ENCODE measurements at regions not wholly inside any gene's neighbourhood (a gene's known extent, or its start where the extent isn't known, plus 50 kb on each side); places are given as distances from the start of the nearest gene placed in this dataset.
"Not testable (repeated sequence)": the region's sequence is repeated elsewhere in the genome, so short reads cannot be mapped to it uniquely, and the experiment has no call there.

DNA sequence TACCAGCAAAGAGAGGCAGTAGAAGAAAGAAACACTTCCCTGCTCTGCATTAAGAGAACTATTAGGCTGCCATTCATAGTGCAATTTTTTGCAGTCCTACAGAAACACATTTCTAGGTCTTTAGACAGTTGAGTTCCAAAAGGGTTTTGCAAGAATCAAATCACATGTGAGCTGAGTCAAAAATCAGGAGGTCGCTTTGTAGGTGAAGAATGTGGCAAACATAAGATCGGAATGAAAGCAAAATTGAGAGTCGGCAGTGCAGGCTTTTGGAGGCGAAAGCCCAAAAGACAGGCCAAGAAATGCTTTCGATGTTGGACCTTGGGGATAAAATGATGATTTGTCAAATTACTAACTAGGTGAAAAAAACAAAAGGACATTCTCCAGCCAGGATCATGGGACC lies 213.5 kb upstream of the NRIP1 start:
- no peak for DNase-seq (ENCODE audit: low read depth)

DNA sequence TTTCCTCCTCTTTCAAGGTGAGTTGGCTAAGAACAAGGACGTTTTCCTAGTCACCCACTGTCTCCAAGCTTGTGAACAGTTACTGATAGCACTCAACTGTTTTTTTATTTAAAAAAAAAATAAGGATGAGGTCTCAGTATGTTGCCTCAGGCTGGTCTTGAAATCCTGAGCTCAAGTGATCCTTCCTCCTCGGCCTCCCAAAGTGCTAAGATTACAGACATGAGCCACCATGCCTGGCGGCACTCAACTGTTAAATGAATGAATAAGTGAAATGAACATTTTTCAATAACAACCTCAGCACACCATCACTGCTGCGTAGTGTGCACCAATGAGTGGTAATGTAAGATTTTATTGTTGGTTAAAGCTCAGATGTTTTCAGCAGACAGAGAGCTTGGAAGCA lies 214.1 kb upstream of the NRIP1 start:
- no peak for DNase-seq (ENCODE audit: low read depth)

- DNase-seq (ENCODE audit: low read depth), result no peak
Measured at GRCh38 chr21:15279482-15279881, 214.7 kb upstream of the NRIP1 start.

- no peak for DNase-seq (ENCODE audit: low read depth)
Measured at GRCh38 chr21:15281714-15282113, 216.9 kb upstream of the NRIP1 start.

- no peak for DNase-seq (ENCODE audit: low read depth)
Measured at GRCh38 chr21:15282665-15283064, 217.9 kb upstream of the NRIP1 start.

DNA sequence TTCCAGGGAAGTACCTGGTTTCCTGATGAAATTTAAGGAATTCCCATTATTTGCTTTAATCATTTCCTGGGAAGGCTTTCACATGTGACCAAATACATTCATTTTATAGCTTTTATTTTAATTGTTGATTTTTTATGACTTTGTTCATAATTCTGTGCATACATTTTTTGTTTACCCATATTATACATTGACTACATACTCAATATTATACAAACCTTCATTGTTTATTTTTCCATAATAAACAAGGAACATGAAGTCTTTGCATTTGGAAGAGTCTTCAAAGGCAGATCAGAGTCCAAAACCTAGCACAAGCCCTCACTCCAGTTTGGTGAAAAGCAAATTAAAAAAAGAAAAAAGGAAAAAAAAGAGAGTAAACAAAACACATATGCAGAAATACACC lies 218.3 kb upstream of the NRIP1 start:
- no peak for DNase-seq (ENCODE audit: low read depth)

DNA sequence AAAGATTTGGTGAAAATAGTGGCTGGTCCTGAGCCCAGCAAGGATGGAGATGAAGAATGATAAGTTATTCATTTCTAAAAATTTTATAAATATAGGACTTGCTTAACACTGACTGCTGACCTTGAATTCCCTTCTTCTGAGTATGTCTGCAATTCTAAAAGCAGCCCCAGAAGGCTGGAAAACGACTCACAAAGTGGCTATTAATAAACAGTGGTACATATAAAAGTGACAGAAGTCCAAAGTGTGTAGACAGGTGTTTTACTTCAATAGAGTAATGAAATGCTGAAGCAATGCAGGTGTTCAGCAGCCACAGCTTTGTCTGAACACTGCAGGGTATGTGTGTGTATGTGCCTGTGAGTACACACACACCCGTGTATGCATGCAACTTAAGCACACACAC lies 219.0 kb upstream of the NRIP1 start:
- no peak for DNase-seq (ENCODE audit: low read depth)

DNA sequence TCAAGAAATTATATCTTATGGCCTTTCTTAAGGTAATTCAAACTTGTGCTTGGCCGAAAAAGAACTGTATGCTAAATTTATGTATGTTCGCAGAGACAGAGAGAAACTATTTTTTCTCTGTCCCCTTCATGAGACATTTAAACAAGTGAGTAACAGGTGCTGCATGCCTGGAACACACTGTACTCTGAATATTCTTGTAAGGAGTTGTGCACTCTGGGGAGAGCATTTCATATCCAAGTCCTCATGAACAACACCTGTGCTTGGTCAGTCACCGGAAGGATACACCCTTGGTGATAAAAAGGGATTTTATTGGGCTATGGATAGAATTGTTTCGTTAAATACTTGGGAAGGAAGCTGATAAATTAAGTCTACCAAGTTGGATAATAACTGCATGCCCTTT lies 220.8 kb upstream of the NRIP1 start:
- DNase-seq (ENCODE audit: low read depth), result no peak

GRCh38 chr21:15289246-15289645 lies 224.4 kb upstream of the NRIP1 start:
- no peak for DNase-seq (ENCODE audit: low read depth)

- DNase-seq (ENCODE audit: low read depth), result no peak
Measured at GRCh38 chr21:15289896-15290841, 225.4 kb upstream of the NRIP1 start.

- no peak for DNase-seq (ENCODE audit: low read depth)
Measured at GRCh38 chr21:15291621-15292266, 226.9 kb upstream of the NRIP1 start.

DNA sequence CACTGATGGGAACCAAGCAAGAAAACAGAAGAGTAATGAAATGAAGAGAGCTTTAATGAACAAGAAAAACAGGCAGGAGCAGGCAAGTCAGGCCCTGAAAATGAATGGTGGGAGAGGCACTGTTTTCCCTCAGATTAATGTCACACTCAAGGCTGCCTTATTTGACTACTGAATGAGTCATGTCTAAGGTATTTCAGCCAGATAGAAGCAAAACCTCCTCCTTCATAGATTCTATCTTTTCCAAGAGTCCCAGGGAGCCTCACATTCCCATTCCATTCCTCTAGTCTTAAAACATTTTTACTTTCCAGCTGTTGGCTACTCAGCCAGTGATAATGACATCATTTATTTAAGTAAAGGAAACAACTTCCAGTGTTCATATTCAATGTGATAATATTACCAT lies 228.4 kb upstream of the NRIP1 start:
- DNase-seq (ENCODE audit: low read depth), result peak; percentile 79

GRCh38 chr21:15295875-15296274 lies 231.1 kb upstream of the NRIP1 start:
- DNase-seq (ENCODE audit: low read depth), result no peak

GRCh38 chr21:15297824-15298223 lies 233.0 kb upstream of the NRIP1 start:
- DNase-seq (ENCODE audit: low read depth), result no peak

GRCh38 chr21:15298306-15298705 lies 233.5 kb upstream of the NRIP1 start:
- no peak for DNase-seq (ENCODE audit: low read depth)

DNA sequence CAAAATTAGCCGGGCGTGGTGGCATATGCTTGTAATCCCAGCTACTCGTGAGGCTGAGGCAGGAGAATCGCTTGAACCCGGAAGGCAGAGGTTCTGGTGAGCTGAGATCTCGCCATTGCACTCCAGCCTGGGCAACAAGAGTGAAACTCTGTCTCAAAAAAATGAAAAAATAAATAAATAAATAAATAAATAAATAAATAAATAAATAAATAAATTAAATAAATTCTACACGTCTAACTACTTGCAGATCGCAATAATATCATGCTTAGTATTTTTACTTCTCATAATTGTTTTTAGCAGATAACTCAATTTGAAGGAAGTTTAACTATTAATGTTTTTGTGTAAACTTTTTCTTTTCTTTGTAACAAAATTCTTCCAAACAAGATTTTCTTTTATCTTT lies 234.0 kb upstream of the NRIP1 start:
- not testable (repeated sequence) for DNase-seq (ENCODE audit: low read depth)

DNA sequence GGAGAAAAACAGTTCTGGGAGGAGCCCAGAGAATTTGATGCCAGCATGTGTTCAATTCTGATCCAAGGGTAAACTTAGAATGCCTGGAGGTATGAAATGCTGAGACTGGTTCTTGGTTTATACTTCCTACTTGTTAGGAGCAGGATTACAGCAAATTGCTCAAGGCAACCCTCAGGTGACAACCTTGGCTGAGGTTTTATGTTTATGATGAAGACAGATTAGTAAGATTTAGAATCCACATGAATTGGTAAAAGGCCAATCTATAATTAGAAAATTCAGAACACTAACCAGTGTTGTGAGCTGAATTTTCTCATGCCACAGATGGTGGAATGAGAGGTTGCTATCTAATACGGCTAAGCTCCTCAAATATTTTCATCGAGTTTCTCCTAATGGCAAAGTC lies 235.3 kb upstream of the NRIP1 start:
- DNase-seq (ENCODE audit: low read depth), result no peak

DNA sequence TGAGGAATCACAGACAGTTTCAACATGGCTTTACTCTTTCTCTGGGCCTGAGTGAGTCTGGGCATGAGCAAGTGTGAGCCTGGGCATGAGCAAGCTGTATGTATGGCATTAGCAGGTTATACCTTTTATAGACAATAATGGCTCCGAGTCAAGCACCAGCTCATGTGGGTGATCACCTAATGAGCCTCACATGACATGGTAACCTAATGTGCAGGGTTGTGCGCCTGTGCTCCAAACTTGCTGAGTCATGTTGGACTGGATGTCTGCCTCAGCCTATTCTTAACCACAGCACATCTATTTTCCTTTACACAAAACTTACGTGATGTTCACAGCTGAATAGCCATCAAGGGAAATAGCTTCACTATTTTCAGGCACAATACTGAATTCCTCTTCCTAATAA lies 236.2 kb upstream of the NRIP1 start:
- peak; percentile 20 for DNase-seq (ENCODE audit: low read depth)

- no peak for DNase-seq (ENCODE audit: low read depth)
Measured at GRCh38 chr21:15301736-15302135, 236.9 kb upstream of the NRIP1 start.

- no peak for DNase-seq (ENCODE audit: low read depth)
Measured at GRCh38 chr21:15306271-15306670, 241.5 kb upstream of the NRIP1 start.

DNA sequence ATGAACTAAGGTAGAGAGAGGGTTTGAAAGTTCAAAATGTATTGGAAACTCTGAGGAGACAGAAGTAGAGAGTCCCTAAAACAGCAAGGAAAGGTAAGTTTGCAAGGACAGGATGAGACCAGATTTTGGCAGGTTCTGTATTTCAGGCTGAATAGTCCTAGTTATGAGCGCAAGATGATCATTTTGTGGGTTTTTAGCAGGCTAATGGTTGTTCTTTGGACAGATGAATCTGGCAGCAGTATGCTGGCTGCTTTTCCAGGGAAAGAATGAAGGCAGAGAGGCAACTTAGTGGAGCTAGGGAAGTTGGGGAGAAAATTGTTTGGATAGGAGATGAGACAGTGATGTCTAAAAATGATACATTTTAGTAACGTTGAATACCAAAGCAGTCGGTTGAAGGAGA lies 243.5 kb upstream of the NRIP1 start:
- no peak for DNase-seq (ENCODE audit: low read depth)

DNA sequence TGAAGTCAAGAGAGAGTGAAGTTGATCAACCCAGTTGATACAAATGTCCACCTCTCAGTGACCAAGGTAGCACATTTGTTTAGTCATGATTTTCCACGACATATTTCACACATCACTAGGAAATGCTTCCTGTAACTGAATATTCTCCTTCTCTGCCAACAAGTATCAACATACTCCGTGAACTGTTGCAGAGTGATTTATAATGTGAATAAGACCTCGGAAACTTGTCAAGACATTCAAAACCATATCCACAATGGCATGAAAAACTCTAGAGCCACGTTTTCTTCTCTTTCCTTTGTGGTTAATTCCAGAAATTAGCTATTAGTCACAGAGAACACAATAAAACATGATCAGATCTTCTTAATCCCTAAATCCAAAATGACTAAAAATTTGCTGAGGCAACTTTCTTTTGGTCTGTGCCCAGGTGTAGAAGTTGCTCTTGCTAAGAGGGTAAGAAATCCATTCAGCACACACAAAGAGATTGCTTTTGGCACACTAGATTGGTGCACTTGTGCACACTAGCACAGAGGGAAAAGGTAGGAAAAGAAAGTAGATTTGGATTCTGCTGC lies 244.3 kb upstream of the NRIP1 start:
- no peak for DNase-seq (ENCODE audit: low read depth)

DNA sequence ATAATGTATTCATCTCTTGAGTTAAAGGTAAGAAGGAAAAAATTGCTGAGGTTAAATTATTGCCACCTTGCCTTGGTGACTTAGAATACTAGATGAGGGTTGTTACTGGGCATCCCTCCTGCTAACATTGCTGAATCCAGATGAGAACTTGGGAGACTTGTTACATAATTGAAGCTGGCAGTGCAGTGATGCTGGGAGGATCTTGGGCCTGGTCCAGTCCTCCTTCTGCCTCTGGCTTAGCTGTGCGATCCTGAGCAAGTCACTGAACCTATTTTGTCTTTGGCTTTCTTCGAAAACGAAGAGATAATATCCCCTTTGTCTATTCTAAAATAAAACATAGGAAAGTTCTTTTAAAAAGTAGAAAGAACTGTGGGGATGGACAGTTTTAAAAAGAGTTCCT lies 244.9 kb upstream of the NRIP1 start:
- DNase-seq (ENCODE audit: low read depth), result peak; percentile 12

All from RPMI7951 (cell line).